HG03354 (cell line): ENCODE measurements at regions not wholly inside any gene's neighbourhood (a gene's known extent, or its start where the extent isn't known, plus 50 kb on each side); places are given as distances from the start of the nearest gene placed in this dataset.
A peak's percentile ranks its signal among the peaks of the same experiment; 100 is the strongest.
"Not testable (repeated sequence)": the region's sequence is repeated elsewhere in the genome, so short reads cannot be mapped to it uniquely, and the experiment has no call there.

Experiments
- ATAC-seq: cut with Tn5 transposase; IDR thresholded peaks from one replicate; pipeline ENCODE4 v1.9.1; 2021; ENCODE audit warnings: mild to moderate bottlenecking; ENCODE audit not compliant: unreplicated experiment, poor library complexity, severe bottlenecking

DNA sequence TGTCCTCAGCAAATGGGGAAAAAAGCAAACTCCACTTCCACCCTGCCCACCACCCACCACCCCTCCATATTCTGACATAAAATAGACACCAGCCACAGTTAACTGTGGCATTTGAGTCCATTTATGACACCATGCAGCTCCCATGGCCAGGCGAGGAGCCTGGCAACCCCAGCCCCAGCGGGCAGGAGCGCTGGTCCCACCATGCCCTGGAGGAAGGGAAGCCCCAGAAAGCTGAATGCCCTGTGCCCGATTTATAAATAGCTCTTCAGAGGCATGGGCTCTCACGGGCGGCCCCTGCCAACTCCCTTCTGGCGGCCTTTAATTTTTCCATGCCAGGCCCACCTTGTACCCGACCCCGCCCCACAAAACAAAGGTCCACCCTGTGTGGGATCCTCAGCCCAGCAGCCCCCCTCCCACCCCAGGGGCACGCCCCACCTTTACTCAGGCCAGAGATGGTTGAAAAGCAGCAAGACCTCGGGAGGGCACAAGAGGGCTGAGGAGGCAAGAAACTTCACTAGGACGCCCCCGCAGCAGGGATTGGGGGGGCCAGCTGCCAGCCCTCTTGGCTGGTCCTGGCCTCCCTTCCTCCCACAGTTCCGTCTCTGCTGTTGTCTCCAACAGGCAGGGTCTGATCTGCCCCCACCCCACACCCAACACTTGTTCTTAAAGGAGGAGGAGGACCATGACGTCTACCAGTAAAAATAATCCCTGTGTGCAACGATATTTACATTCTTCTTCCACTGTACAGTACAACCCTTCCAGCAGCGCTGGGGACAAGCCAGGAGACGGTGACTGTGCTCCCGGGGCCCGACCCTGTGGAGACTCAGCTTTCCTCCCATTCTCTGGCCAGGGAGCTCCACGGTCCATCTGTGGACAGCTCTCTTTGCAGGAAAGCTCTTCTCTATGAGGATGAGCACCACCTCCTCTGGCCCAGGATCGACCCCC is 115.6 kb upstream of the CDYL start:
- ATAC-seq = no peak

DNA sequence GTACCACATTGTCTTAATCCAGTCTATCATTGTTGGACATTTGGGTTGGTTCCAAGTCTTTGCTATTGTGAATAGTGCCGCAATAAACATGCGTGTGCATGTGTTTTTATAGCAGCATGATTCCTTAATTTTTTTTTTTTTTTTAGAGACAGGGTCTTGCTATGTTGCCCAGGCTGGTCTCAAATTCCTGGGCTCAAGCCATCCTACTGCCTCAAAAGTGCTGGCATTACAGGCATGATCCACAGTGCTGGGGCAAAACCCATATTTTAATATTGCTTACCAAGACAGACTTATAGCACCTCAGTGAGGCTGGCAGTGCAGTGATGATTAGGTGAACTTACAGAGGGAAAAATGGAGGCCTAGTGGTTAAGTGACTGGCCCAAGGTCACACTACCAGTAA is 116.5 kb upstream of the CDYL start:
- not testable (repeated sequence) for ATAC-seq

DNA sequence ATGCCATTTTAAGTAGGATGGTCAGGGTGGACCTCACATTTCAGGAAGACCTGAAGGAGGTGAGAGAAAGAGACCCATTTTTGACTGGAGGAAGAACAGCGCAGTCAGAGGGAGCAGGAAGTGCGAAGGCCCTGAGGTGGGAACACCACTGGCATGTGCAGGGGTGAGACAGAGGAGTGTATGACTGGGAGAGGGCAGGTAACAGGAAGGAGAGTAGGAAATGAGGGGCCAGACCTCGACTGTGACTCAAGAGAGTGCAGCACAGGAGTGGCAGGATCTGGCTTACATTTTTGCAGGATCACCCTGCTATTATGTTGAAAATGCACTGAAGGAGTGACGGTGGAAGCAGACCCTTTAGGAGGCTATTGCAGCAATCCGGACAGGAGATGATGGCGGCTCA is 117.7 kb upstream of the CDYL start:
- no peak for ATAC-seq

DNA sequence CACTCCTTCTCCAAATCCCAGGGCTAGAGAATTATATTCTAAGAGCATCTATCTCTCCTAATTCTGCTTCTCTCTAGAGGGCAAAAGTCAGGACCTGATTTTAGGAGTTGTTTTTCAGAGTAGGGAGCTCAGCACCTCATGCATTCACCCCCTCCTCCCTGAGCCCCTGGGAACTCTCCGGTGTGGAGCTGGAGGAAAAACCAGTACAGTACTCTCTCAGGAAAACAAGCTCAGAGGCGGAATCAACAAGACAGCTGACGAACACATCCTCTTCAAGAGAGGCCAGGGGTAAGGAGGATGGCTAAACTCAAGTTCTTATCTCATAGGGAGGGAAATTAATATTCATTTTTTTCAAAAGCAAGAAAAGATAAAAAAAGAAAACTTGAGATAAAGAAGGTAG is 120.1 kb upstream of the CDYL start:
- no peak for ATAC-seq

DNA sequence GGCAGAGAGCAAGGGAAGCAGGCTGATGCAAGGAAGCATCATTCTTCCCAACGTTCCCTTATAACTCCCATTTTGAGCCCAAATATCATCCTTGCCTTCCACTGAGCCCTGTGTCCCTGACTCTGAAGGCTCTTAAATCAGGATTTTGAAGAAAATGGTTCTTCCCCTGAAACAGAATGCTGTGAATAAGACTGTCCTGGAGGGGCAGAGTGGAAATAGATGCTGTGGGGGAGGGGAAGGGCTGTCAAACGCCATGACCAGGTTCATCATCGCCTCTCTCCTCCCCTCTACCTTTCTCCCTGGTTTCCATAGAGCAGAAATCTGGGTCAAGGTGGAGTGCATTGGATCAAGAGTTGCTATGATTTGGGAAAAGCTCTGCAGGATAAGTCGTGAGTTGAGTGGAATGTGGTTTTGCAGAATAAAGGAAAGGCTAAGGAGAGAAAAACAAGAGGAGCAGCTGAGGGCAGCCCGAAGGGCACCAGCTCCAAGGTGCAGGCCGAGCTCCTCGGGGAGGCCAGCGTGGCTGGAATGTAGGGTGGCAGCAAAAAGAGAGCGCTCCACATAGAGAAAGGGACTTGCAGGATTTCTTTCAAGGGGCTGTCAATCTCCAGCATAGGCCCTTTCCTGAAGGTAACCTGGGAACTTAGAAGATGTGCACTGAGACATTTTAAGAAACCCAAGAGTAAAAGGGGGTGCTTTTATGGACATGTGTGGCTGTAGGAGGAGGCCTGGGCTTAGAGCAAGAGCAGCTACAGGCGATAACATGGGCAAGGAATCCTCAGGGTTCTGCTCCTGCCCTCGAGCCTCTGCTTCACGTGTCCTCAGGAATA is 120.8 kb upstream of the CDYL start:
- no peak for ATAC-seq

DNA sequence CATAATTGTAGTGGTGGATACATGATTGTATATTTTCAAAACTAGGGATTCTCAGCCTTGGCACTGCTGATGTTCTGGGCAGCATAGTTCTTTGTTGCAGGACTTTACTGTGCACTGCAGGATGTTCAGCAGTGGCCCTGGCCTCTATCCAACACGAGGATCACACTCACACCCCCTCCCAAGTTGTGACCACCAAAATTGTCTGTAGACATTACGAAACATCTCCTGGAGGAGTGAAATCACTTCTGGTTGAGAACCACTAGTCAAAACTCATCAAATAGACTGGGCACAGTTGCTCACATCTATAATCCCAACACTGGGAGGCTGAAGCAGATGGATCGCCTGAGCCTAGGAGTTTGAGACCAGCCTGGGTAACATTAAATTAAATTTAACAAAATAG is 123.1 kb upstream of the CDYL start:
- ATAC-seq = no peak

DNA sequence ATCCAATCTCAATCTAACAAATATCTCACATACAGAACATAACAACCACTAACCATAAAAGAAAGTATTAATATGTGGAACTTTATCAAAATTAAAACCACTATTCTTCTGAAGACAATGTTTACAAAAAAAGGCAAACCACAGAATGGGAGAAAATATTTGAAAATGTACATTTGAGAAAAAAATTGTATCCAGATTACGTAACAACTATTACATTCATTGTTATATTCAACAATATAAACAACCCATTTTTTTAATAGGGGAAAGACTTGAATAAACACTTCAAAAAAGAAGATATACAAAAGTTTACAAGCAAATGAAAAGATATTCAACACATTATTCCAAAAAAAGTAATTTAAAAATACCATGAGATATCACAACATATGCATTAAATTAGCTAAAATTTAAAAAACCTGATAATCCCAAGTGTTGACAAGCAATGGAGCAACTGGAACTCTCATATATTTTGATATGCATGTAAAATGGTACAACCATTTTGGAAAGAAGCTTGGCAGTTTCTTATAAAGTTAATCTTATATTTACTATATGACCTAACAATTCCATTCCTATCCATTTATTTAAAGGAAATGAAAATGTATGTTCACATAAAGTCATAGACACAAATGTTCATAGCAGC is 124.3 kb upstream of the CDYL start:
- ATAC-seq = no peak

DNA sequence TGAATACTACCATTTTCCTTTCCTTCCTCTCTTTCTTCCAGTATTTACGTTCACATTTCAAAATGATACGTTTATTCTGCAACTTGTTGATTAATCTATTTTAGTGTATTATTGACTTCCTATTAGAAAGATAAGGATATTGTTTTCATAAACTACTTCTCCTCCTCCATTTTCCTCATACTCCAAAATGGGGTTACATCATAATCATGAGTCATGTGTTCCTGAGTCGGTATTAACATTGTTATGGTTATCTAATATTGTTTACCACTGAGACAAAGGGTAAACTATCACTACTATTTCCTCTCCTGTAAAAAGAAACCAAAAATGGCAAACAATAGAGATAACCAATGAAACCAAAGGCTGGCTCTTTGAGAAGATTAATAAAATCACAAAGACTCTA is 126.5 kb upstream of the CDYL start:
- ATAC-seq = no peak

DNA sequence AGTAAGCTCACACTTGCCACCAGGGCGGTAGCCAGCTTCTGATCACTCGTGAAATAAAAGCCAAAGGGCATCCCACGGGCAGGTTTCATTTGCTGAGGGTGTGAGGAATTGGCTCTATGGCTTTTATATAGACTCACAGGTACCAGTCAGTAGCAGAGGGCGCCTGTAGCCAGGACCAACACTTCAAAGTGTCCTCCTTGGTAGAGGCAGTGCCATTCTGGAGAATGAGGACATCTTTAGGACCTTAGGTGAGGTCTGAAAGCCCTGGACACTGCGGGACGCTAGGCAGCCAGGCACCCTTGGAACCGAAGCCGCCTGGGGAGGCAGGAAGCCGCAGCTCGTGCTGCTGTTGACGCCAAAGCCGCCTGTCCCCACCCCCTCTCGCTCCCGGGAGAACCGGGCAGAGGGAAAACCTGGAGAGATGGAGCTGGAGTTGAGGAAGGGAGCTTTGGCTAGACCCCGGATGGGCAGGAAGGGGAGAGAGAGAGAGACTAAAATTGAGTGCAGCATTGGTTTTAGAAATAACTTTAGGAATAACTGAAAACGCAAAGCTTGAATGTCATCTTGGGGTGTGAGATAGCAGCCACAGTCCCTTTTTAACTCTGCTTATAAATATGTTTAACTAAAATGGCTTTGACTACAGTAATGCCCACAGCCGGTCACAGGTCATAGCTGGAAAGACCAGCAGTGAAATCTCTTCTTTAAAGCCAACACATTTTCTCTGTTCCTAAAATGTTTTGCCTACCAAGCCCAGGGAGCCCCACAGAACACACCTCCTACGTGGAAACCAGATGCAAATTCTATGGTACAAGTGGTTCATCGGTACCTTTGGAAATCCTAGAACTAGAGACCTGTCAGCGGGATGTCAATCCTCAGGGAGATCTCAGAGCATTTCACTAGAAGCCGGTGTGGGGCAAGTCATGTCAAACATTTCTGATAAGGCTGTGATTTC is 128.5 kb upstream of the CDYL start:
- ATAC-seq = no peak

DNA sequence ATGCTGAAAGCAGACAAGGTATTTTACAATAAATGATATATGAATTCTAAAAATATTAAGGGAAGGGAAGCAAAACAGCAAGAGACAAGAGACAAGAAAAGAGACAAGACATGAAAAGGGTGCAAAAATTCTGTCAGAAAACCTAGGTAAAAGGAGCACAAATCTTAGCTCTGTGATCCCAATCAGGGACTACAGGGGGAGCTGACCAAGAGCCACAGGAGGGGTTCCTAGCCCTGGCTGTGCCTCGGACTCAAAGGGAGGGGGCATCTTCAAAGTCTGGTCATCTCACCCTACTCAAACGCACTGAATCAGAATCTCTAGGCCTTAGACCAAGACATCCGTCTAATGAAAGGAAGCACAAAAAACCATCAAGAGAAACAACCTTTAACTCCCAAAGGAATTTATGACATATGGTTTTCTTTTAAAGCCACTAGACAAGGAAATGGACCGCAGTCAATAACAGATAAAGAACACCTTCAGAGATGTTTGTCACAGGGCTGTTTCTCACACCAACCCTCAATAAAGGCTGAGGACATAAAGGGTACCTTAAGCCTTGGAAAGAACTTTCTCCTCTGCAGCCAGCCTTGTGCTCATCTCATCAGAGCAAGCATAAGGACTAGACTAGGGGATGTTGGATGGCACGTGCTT is 130.4 kb upstream of the CDYL start:
- no peak for ATAC-seq

DNA sequence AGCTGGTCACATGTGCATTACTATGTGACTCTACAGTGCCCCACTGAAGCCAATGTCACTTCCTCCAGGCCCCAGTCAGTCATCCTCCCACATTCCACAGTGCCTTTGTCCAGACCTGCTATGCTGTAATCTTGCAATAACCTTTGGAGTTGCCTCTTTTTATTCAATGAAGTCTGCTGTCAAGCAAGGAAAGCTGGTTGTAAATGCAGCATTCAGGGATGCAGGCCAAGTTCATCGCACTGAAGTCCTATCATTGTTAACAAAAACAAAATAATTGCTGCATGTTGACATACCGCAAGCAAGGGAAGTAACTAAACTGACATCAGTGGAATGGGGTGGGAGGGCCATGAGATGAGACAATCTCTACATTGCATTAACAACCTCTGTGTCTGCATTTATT is 131.2 kb upstream of the CDYL start:
- ATAC-seq = no peak

DNA sequence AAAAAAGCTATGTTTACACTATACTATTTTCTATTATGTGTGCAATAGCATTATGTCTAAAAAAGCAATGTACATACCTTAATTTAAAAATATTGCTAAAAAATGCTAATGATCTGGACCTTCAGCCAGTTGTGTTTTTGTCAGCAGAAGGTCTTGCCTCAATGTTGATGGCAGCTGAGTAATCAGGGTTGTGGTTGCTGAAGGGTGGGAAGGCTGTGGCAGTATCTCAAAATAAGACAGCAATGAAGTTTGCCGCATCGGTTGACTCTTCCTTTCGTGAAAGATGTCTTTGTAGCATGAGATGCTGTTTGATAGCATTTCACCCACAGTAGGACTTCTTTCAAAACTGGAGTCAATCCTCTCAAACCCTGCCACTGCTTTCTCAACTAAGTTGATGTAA is 134.7 kb upstream of the CDYL start:
- ATAC-seq = no peak

DNA sequence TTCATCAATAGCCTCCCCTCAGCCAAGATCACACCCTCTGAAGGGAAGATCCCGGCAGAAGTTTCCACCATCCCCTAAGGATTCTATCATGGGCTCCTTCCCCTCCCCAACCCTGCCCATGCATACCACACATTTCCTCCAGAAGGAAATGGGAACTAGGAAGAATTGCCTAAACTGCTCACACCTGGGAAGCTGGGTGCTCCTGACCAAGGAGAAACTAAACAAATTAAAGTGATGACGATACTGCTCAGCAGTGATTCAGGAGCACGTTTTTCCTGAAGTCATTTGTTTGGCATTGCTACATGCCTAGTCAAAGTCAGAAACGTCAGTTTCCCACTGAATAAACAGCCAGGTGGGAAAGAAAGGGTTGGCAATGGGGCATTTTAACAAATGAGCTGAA is 136.1 kb upstream of the CDYL start:
- no peak for ATAC-seq

DNA sequence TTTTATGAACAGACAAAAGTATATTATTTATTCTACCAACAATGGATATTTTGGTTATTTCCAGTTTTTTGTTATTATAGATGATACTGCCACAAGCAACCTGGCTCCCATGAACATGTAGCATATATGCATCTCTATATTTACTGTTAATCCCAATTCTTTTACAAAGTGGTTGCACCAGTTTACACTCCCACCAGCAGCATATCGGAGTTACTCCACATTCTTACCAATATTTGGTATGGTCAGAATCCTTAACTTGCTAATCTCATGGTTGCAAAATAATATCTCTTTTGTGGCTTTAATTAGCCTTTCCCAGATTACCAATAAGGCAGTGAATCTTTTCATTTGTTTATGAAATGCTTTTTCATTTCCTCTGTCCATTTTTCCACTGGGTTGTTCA is 137.6 kb upstream of the CDYL start:
- no peak for ATAC-seq

DNA sequence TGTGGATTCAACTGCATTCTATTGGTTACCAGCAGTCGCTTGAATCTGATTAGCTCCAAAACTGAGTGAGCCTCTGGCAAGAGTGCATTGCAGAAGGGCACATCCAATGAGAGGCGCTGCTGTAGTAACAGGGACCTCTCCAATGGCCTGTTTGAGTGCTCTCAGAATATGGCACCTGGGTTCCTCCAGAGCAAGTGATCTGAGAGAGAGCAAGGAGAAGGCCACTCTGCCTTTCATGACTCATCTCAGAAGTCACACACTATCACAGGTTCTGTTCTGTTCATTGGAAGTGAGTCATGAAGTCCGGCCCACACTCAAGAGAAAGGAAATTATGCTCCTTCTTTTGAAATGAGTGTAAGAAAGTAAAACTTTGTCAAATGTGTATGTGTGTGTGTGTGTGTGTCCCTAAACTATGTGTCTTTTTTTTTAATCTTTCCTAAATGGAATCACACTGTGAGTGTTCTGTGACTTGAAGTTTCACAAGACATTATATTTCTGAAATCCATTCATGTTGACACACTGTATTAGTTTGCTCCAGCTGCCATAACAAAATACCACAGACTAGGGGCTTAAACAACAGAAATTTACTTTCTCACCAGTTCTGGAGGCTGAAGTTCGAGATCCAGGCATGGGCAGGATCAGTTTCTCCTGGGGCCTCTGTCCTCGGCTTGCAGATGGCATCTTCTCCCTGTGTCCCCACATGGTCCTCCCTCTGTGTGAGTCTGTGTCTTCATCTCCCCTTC is 138.3 kb upstream of the CDYL start:
- peak; percentile 70 for ATAC-seq

DNA sequence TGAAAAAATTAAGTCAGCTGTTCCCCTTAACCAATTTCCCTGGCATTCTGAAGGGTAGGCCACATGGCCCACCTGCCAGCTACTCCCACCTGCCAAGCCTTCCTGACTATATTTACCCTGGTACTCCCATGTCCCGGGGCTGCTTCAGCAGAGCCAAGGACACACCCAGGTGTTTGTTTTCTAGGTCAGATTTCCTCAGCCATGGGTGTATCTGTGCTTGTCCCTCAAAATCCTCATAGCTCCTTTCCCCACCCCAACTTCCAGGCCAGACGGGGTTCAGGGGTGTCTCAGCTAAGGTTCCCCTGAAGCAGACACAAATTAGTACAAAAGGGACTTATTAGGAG is 139.4 kb upstream of the CDYL start:
- ATAC-seq = no peak

DNA sequence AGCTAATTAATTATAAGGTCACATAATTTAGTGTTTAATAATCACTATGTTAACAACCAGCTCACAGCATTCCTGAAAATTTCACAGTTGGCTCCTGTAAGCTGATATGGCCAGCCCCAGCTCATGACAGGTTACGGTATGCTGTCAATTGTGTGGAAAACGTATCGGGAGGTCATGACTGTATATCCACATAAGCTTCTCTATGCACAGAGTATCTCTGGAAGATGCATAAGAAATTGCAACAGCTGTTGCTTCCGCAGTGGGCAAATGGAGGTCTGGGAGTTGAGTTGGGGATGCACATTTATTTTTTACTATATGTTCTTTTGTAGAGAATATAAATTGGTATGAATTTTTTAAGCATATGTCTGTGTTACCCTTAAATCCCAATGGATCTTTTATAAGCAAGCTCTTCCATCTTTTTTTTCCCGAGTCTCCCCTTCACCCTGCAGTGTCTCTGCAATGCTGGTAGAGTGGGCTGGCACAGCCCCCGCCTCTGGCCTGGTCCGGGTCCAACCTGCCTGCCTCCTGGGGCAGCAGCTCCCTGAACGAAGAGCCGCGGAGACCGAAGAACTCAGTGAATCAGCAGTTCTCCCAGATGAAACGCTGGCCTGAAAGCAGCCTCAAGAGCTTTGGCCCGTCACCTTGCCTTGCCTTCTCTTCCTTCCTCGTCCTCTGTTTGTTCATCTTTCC is 139.9 kb upstream of the CDYL start:
- no peak for ATAC-seq

DNA sequence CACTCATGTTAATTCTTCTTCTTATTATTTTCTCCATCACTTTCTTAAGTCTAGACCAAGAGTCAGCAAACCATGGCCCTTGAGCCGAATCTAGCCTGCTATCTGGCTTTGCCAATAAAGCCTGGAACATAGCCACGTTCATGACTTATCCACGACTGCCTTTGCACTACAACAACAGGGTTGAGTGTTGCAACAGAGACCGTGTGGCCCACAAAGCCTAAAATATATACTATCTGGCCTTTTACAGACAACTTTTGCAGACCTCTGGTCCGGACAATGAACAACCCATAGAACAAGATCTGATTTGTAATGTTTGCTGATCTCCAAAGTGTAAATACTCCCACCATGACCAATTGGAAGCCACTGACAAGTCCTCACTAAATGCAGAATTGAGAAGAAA is 140.5 kb upstream of the CDYL start:
- ATAC-seq = no peak
